Thymus (tissue), 11 donors: ENCODE measurements at regions not wholly inside any gene's neighbourhood (a gene's known extent, or its start where the extent isn't known, plus 50 kb on each side); places are given as distances from the start of the nearest gene placed in this dataset.
"Not testable (repeated sequence)": the region's sequence is repeated elsewhere in the genome, so short reads cannot be mapped to it uniquely, and the experiment has no call there.

Source experiments
- DNase-seq, 9 donors: peaks; one replicate each; pipeline ENCODE4 v3.0.0-alpha.2; 2013; ENCODE audit warnings: low spot score in 9 of 9, low read depth in 6 of 9, missing footprints in 1 of 9
- H3K27ac ChIP-seq, 2 donors: one replicate each; pipeline ENCODE4 v1.5.1; 2013; ENCODE audit warnings: control low read depth in 1 of 2, low read depth in 1 of 2, low read length in 1 of 2, mild to moderate bottlenecking in 1 of 2, moderate library complexity in 1 of 2
- H3K27me3 ChIP-seq, 2 donors: one replicate each; pipeline ENCODE4 v1.5.1; 2013; ENCODE audit warnings: low read length in 1 of 2; ENCODE audit not compliant: control insufficient read depth in 2 of 2, insufficient read depth in 1 of 2
- H3K36me3 ChIP-seq, 2 donors: one replicate each; pipeline ENCODE4 v1.5.1; 2013; ENCODE audit warnings: low read length in 1 of 2, mild to moderate bottlenecking in 1 of 2, moderate library complexity in 1 of 2; ENCODE audit not compliant: control insufficient read depth in 2 of 2, insufficient read depth in 2 of 2
- H3K4me1 ChIP-seq, 2 donors: one replicate each; pipeline ENCODE4 v1.5.1; 2013; ENCODE audit warnings: low read length in 2 of 2; ENCODE audit not compliant: control insufficient read depth in 2 of 2, insufficient read depth in 2 of 2
- H3K4me3 ChIP-seq, 2 donors: one replicate each; pipeline ENCODE4 v1.5.1; 2013; ENCODE audit warnings: low read length in 2 of 2, control low read depth in 1 of 2, mild to moderate bottlenecking in 1 of 2
- H3K9me3 ChIP-seq, 2 donors: one replicate each; pipeline ENCODE4 v1.5.1; 2013; ENCODE audit warnings: low read length in 1 of 2, mild to moderate bottlenecking in 1 of 2; ENCODE audit not compliant: control insufficient read depth in 2 of 2, insufficient read depth in 1 of 2
- WGBS: extraction: QIAGEN DNeasy Blood & Tissue Kit; methylation state at CpG from one replicate; pipeline ENCODE4 v1.1.7; 2013; 5-methylcytosine and 5-hydroxymethylcytosine counted together
- donor health status: healthy.

- peaks cover 0 to 2% of the 10 kb centered on the region in 2 donors for H3K27me3 ChIP-seq
- H3K4me1 ChIP-seq, result no peaks in the 10 kb centered on the region
- H3K36me3 ChIP-seq, result no peaks in the 10 kb centered on the region
- WGBS, result 94% methylated on average over 1 of the region's 1 CpG
- no peak overlapping the region for H3K27ac ChIP-seq
- H3K4me3 ChIP-seq, result no peak overlapping the region
- no peak for DNase-seq
- H3K9me3 ChIP-seq, result no peaks in the 10 kb centered on the region
These were observed 178.9 kb downstream of the BARX1 start for GRCh38 chr9:93776256-93776655.

GRCh38 chr9:93774331-93775102 lies 180.6 kb downstream of the BARX1 start:
- WGBS, result 96% methylated on average over 8 of the region's 8 CpGs
- H3K4me3 ChIP-seq, result no peak overlapping the region
- no peaks in the 10 kb centered on the region for H3K4me1 ChIP-seq
- H3K36me3 ChIP-seq, result no peaks in the 10 kb centered on the region
- DNase-seq, result no peak
- H3K27me3 ChIP-seq, result peaks cover 0 to 2% of the 10 kb centered on the region in 2 donors
- no peaks in the 10 kb centered on the region for H3K9me3 ChIP-seq
- H3K27ac ChIP-seq, result no peak overlapping the region

GRCh38 chr9:93771276-93771675 lies 183.9 kb downstream of the BARX1 start:
- Histone ChIP-seq H3K4me3 (no peak overlapping the region), H3K27ac (no peak overlapping the region), H3K27me3 (no peaks in the 10 kb centered on the region), H3K4me1 (no peaks in the 10 kb centered on the region), H3K36me3 (no peaks in the 10 kb centered on the region), H3K9me3 (no peaks in the 10 kb centered on the region)
- 89% methylated on average over 1 of the region's 1 CpG for WGBS
- no peak for DNase-seq

- H3K27me3 ChIP-seq, result no peaks in the 10 kb centered on the region
- DNase-seq, result no peak
- 87% methylated on average over 3 of the region's 3 CpGs for WGBS
- H3K27ac ChIP-seq, result no peak overlapping the region
- no peaks in the 10 kb centered on the region for H3K36me3 ChIP-seq
- H3K4me3 ChIP-seq, result no peak overlapping the region
- peaks cover 1 to 5% of the 10 kb centered on the region in 2 donors for H3K9me3 ChIP-seq
- H3K4me1 ChIP-seq, result no peaks in the 10 kb centered on the region
These were observed 185.4 kb downstream of the PHF2 start for GRCh38 chr9:93761822-93762221.

GRCh38 chr9:93750045-93750444 lies 173.7 kb downstream of the PHF2 start:
- Histone ChIP-seq H3K9me3 (peaks cover 1 to 10% of the 10 kb centered on the region in 2 donors), H3K36me3 (no peaks in the 10 kb centered on the region), H3K4me1 (no peaks in the 10 kb centered on the region), H3K4me3 (no peak overlapping the region), H3K27me3 (no peaks in the 10 kb centered on the region), H3K27ac (no peak overlapping the region)
- DNase-seq, result no peak
- 77% methylated on average over 2 of the region's 2 CpGs for WGBS

- H3K4me3 ChIP-seq, H3K27ac ChIP-seq, DNase-seq, H3K36me3 ChIP-seq, H3K9me3 ChIP-seq, H3K27me3 ChIP-seq, H3K4me1 ChIP-seq: not testable (repeated sequence)
- WGBS, result 95% methylated on average over 1 of the region's 1 CpG
These were observed 172.4 kb downstream of the PHF2 start for GRCh38 chr9:93748827-93749226.

GRCh38 chr9:93731963-93732362 lies 155.6 kb downstream of the PHF2 start:
- H3K27me3 ChIP-seq, result no peaks in the 10 kb centered on the region
- no peaks in the 10 kb centered on the region for H3K9me3 ChIP-seq
- WGBS, result 59% methylated on average over 1 of the region's 1 CpG
- H3K27ac ChIP-seq, result no peak overlapping the region
- no peak for DNase-seq
- H3K4me3 ChIP-seq, result no peak overlapping the region
- no peaks in the 10 kb centered on the region for H3K36me3 ChIP-seq
- H3K4me1 ChIP-seq, result no peaks in the 10 kb centered on the region

GRCh38 chr9:93730648-93731047 lies 154.3 kb downstream of the PHF2 start:
- 80% methylated on average over 8 of the region's 8 CpGs for WGBS
- DNase-seq, result no peak
- no peaks in the 10 kb centered on the region for H3K9me3 ChIP-seq
- no peaks in the 10 kb centered on the region for H3K36me3 ChIP-seq
- no peaks in the 10 kb centered on the region for H3K4me1 ChIP-seq
- no peaks in the 10 kb centered on the region for H3K27me3 ChIP-seq
- no peak overlapping the region for H3K27ac ChIP-seq
- no peak overlapping the region for H3K4me3 ChIP-seq

GRCh38 chr9:93730217-93730616 lies 153.8 kb downstream of the PHF2 start:
- H3K4me3 ChIP-seq, result no peak overlapping the region
- H3K36me3 ChIP-seq, result no peaks in the 10 kb centered on the region
- no peak overlapping the region for H3K27ac ChIP-seq
- DNase-seq, result no peak
- 68% methylated on average over 11 of the region's 11 CpGs for WGBS
- H3K4me1 ChIP-seq, result no peaks in the 10 kb centered on the region
- H3K27me3 ChIP-seq, result no peaks in the 10 kb centered on the region
- H3K9me3 ChIP-seq, result no peaks in the 10 kb centered on the region
